ENCODE measurements at regions not wholly inside any gene's neighbourhood (a gene's known extent, or its start where the extent isn't known, plus 50 kb on each side); places are given as distances from the start of the nearest gene placed in this dataset.

- TF ChIP-seq CTCF (IDR thresholded peaks at IDR 0.05), result no peak
- TF ChIP-seq POLR2A (IDR thresholded peaks at IDR 0.05), result no peak
Measured at GRCh38 chr5:33162057-33162456, 278.7 kb upstream of the TARS1 start.
